GM18907 (cell line): ENCODE measurements at regions not wholly inside any gene's neighbourhood (a gene's known extent, or its start where the extent isn't known, plus 50 kb on each side); places are given as distances from the start of the nearest gene placed in this dataset.

Experiments used
- ATAC-seq: cut with Tn5 transposase; IDR thresholded peaks from one replicate; pipeline ENCODE4 v1.9.1; 2021; ENCODE audit warnings: mild to moderate bottlenecking, moderate library complexity; ENCODE audit not compliant: unreplicated experiment

- no peak for ATAC-seq
Observed at GRCh38 chr2:226622484-226622883, 177.1 kb downstream of the IRS1 start.

- no peak for ATAC-seq
Observed at GRCh38 chr2:226620176-226620575, 179.4 kb downstream of the IRS1 start.

GRCh38 chr2:226619707-226620106 lies 179.9 kb downstream of the IRS1 start:
- ATAC-seq = no peak

- no peak for ATAC-seq
Observed at GRCh38 chr2:226618875-226619605, 180.6 kb downstream of the IRS1 start.

- no peak for ATAC-seq
Observed at GRCh38 chr2:226618544-226618874, 181.1 kb downstream of the IRS1 start.

GRCh38 chr2:226615891-226616290 lies 183.7 kb downstream of the IRS1 start:
- no peak for ATAC-seq

- no peak for ATAC-seq
Observed at GRCh38 chr2:226611944-226612318, 187.7 kb downstream of the IRS1 start.

GRCh38 chr2:226611196-226611943 lies 188.2 kb downstream of the IRS1 start:
- ATAC-seq = no peak

GRCh38 chr2:226609366-226609765 lies 190.3 kb downstream of the IRS1 start:
- no peak for ATAC-seq

GRCh38 chr2:226608451-226608850 lies 191.2 kb downstream of the IRS1 start:
- no peak for ATAC-seq

- ATAC-seq = no peak
Observed at GRCh38 chr2:226607379-226607778, 192.2 kb downstream of the IRS1 start.

GRCh38 chr2:226605642-226606041 lies 194.0 kb downstream of the IRS1 start:
- no peak for ATAC-seq

- no peak for ATAC-seq
Observed at GRCh38 chr2:226603606-226604005, 196.0 kb downstream of the IRS1 start.

- no peak for ATAC-seq
Observed at GRCh38 chr2:226601881-226602662, 197.5 kb downstream of the IRS1 start.

- no peak for ATAC-seq
Observed at GRCh38 chr2:226600802-226601201, 198.8 kb downstream of the IRS1 start.

- no peak for ATAC-seq
Observed at GRCh38 chr2:226600184-226600583, 199.4 kb downstream of the IRS1 start.

GRCh38 chr2:226589043-226589442 lies 210.6 kb downstream of the IRS1 start:
- no peak for ATAC-seq

- ATAC-seq = no peak
Observed at GRCh38 chr2:226585130-226585561, 214.5 kb downstream of the IRS1 start.

GRCh38 chr2:226584518-226585055 lies 215.0 kb downstream of the IRS1 start:
- no peak for ATAC-seq

GRCh38 chr2:226583715-226584114 lies 215.9 kb downstream of the IRS1 start:
- ATAC-seq = no peak

GRCh38 chr2:226581661-226582060 lies 218.0 kb downstream of the IRS1 start:
- ATAC-seq = no peak
